ENCODE measurements at regions not wholly inside any gene's neighbourhood (a gene's known extent, or its start where the extent isn't known, plus 50 kb on each side); places are given as distances from the start of the nearest gene placed in this dataset.

GRCh38 chr1:238981317-238981933, 404.9 kb upstream of the CHRM3 start:
- TF ChIP-seq CTCF (IDR thresholded peaks at IDR 0.05), result no peak
- TF ChIP-seq POLR2A (IDR thresholded peaks at IDR 0.05), result no peak
